Inflammatory macrophage treated with lipopolysaccharide for 4 hours (primary cell): ENCODE measurements at regions not wholly inside any gene's neighbourhood (a gene's known extent, or its start where the extent isn't known, plus 50 kb on each side); places are given as distances from the start of the nearest gene placed in this dataset.
A peak's percentile ranks its signal among the peaks of the same experiment; 100 is the strongest.

Source experiments
- DNase-seq: peaks from one replicate; pipeline ENCODE4 v3.0.0-alpha.2; 2020

GRCh38 chr5:89904442-89904841, 505.1 kb downstream of the CETN3 start:
- DNase-seq = peak; percentile 40

GRCh38 chr5:89901983-89902382, 507.6 kb downstream of the CETN3 start:
- DNase-seq = no peak

- DNase-seq = no peak
These were observed 508.2 kb downstream of the CETN3 start for GRCh38 chr5:89901346-89901745.

GRCh38 chr5:89900346-89900745, 509.2 kb downstream of the CETN3 start:
- DNase-seq = no peak

GRCh38 chr5:89899559-89899958, 510.0 kb downstream of the CETN3 start:
- DNase-seq = no peak

- DNase-seq = no peak
These were observed 516.0 kb downstream of the CETN3 start for GRCh38 chr5:89893546-89893945.

GRCh38 chr5:89885670-89886069, 523.9 kb downstream of the CETN3 start:
- no peak for DNase-seq

- no peak for DNase-seq
These were observed 525.6 kb downstream of the CETN3 start for GRCh38 chr5:89883967-89884366.

GRCh38 chr5:89878140-89879132, 531.1 kb downstream of the CETN3 start:
- peak; percentile 20 for DNase-seq

- DNase-seq = no peak
These were observed 537.6 kb downstream of the CETN3 start for GRCh38 chr5:89871906-89872305.

GRCh38 chr5:89869346-89869745, 540.2 kb downstream of the CETN3 start:
- DNase-seq = no peak

GRCh38 chr5:89866410-89866809, 543.1 kb downstream of the CETN3 start:
- DNase-seq = no peak

- DNase-seq = no peak
These were observed 544.6 kb downstream of the CETN3 start for GRCh38 chr5:89864941-89865340.

GRCh38 chr5:89857790-89858189, 551.8 kb downstream of the CETN3 start:
- DNase-seq = no peak

GRCh38 chr5:89855417-89855816, 554.1 kb downstream of the CETN3 start:
- no peak for DNase-seq

- DNase-seq = no peak
These were observed 557.6 kb downstream of the CETN3 start for GRCh38 chr5:89851911-89852310.

GRCh38 chr5:89850513-89850865, 559.1 kb downstream of the CETN3 start:
- no peak for DNase-seq

GRCh38 chr5:89849830-89850512, 559.6 kb downstream of the CETN3 start:
- DNase-seq = no peak

GRCh38 chr5:89847743-89848142, 561.8 kb downstream of the CETN3 start:
- no peak for DNase-seq

- DNase-seq = no peak
These were observed 565.0 kb downstream of the CETN3 start for GRCh38 chr5:89844548-89844947.

- DNase-seq = no peak
These were observed 567.0 kb downstream of the CETN3 start for GRCh38 chr5:89842531-89842930.

GRCh38 chr5:89840906-89841305, 568.6 kb downstream of the CETN3 start:
- DNase-seq = no peak

- no peak for DNase-seq
These were observed 578.9 kb downstream of the CETN3 start for GRCh38 chr5:89830691-89831090.

GRCh38 chr5:89827960-89828359, 581.6 kb downstream of the CETN3 start:
- no peak for DNase-seq
